PC-3 (cell line): ENCODE measurements at regions not wholly inside any gene's neighbourhood (a gene's known extent, or its start where the extent isn't known, plus 50 kb on each side); places are given as distances from the start of the nearest gene placed in this dataset.

Experiments
- EZH2phosphoT487 ChIP-seq: fragments of 300-600 bp; sonication (generic); IDR thresholded peaks from 2 replicates; pipeline ENCODE4 v1.6.1; 2018; ENCODE audit warnings: mild to moderate bottlenecking, antibody characterized with exemption, low read length, borderline replicate concordance
- TF ChIP-seq, protein P1 (sequence below): fragments of 300-600 bp; sonication (generic); conservative IDR thresholded peaks from 2 replicates; pipeline ENCODE4 v1.5.1; 2017; ENCODE audit warnings: antibody characterized with exemption, low read depth, mild to moderate bottlenecking, low read length

DNA sequence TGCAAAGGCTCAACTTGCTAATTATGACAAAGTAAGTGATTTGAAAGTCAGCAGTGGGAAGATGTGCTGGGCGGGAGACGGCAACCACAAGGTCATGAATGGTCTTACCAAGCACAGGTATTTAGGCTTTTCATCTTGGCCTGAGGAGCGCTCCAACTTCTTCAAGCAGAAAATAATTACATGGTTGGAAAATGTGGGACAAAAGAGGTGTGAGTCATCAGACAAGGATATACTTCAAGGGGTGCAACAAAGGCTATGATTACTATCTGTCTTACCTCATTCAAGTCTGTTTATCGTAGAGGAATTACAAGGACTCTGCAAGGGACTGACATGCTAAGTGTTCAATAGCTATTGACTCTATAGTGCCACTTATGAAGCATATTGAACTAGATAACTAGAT lies 2005.7 kb downstream of the MRPL39 start:
- TF ChIP-seq, protein P1, sequence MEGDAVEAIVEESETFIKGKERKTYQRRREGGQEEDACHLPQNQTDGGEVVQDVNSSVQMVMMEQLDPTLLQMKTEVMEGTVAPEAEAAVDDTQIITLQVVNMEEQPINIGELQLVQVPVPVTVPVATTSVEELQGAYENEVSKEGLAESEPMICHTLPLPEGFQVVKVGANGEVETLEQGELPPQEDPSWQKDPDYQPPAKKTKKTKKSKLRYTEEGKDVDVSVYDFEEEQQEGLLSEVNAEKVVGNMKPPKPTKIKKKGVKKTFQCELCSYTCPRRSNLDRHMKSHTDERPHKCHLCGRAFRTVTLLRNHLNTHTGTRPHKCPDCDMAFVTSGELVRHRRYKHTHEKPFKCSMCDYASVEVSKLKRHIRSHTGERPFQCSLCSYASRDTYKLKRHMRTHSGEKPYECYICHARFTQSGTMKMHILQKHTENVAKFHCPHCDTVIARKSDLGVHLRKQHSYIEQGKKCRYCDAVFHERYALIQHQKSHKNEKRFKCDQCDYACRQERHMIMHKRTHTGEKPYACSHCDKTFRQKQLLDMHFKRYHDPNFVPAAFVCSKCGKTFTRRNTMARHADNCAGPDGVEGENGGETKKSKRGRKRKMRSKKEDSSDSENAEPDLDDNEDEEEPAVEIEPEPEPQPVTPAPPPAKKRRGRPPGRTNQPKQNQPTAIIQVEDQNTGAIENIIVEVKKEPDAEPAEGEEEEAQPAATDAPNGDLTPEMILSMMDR: no peak
- TF ChIP-seq EZH2phosphoT487: no peak
